HEK293 (cell line): ENCODE measurements at regions not wholly inside any gene's neighbourhood (a gene's known extent, or its start where the extent isn't known, plus 50 kb on each side); places are given as distances from the start of the nearest gene placed in this dataset.

ENCODE experiments used
- CTCF ChIA-PET: fragments of 350-600 bp; formaldehyde crosslinking; extraction: SDS; loops from one replicate; lab custom pipeline; 2021; ENCODE audit warnings: antibody characterized with exemption; lab: Yijun Ruan, JAX
- POLR2A ChIA-PET: fragments of 300-600 bp; formaldehyde crosslinking; extraction: SDS; loops from one replicate; lab custom pipeline; 2020; ENCODE audit warnings: antibody characterized with exemption, inconsistent platforms; lab: Yijun Ruan, JAX
- H3K27ac ChIP-seq: fragments of 200-500 bp; sonication (Bioruptor generic); 2 replicates; pipeline ENCODE4 v1.5.1; 2014; ENCODE audit warnings: low read depth, low read length, control low read depth, inconsistent platforms; ENCODE audit errors: extremely low read depth
- H3K36me3 ChIP-seq, 2 experiments: fragments of 200-500 bp in 1 of 2; sonication (Bioruptor generic) in 1 of 2; 1 replicate in 1 of 2; 2 replicates in 1 of 2; pipeline ENCODE4 v1.5.1; 2014 to 2017; ENCODE audit warnings: inconsistent platforms in 2 of 2, low read length in 2 of 2; ENCODE audit not compliant: control insufficient read depth in 2 of 2, insufficient read depth in 1 of 2
- H3K4me1 ChIP-seq: fragments of 200-500 bp; sonication (Bioruptor generic); 2 replicates; pipeline ENCODE4 v1.5.1; 2014; ENCODE audit warnings: mild to moderate bottlenecking, low read length, inconsistent platforms; ENCODE audit not compliant: control insufficient read depth, insufficient read depth
- H3K4me3 ChIP-seq: 2 replicates; pipeline ENCODE4 v1.5.1; 2011; ENCODE audit warnings: low read depth, mild to moderate bottlenecking, control low read depth, low read length, moderate library complexity
- H3K9me3 ChIP-seq: fragments of 200-500 bp; sonication (Bioruptor generic); 2 replicates; pipeline ENCODE4 v1.5.1; 2014; ENCODE audit warnings: low read depth, low read length, inconsistent platforms; ENCODE audit not compliant: control insufficient read depth, insufficient read depth
- GFI1B ChIP-seq: fragments of 450-650 bp; formaldehyde crosslinking; IDR thresholded peaks from 2 replicates; pipeline ENCODE4 v1.5.1; 2016; ENCODE audit warnings: missing biosample characterization, missing genetic modification characterization
- KLF7 ChIP-seq: fragments of 450-650 bp; formaldehyde crosslinking; IDR thresholded peaks from 2 replicates; pipeline ENCODE4 v1.5.1; 2016; ENCODE audit warnings: missing biosample characterization, missing genetic modification characterization, borderline replicate concordance
- SETDB1 ChIP-seq: IDR thresholded peaks from one replicate; pipeline ENCODE4 v1.6.1; 2017; ENCODE audit warnings: mild to moderate bottlenecking, low read length, moderate library complexity, mixed read lengths; ENCODE audit not compliant: insufficient read length
- SP7 ChIP-seq: fragments of 450-650 bp; formaldehyde crosslinking; IDR thresholded peaks from 2 replicates; pipeline ENCODE4 v1.5.1; 2016; ENCODE audit warnings: missing biosample characterization, missing genetic modification characterization
- YY2 ChIP-seq: fragments of 450-650 bp; formaldehyde crosslinking; IDR thresholded peaks from 2 replicates; pipeline ENCODE4 v1.5.1; 2016; ENCODE audit warnings: missing biosample characterization, missing genetic modification characterization
- ZBTB8A ChIP-seq: fragments of 450-650 bp; formaldehyde crosslinking; IDR thresholded peaks from 2 replicates; pipeline ENCODE4 v1.5.1; 2016; ENCODE audit warnings: missing biosample characterization, missing genetic modification characterization
- ZNF121 ChIP-seq: fragments of 450-650 bp; formaldehyde crosslinking; IDR thresholded peaks from 2 replicates; pipeline ENCODE4 v1.5.1; 2016; ENCODE audit warnings: missing biosample characterization, missing genetic modification characterization
- ZNF138 ChIP-seq: fragments of 450-650 bp; formaldehyde crosslinking; IDR thresholded peaks from 2 replicates; pipeline ENCODE4 v1.5.1; 2016; ENCODE audit warnings: missing biosample characterization, missing genetic modification characterization, borderline replicate concordance
- ZNF248 ChIP-seq: fragments of 450-650 bp; formaldehyde crosslinking; IDR thresholded peaks from 2 replicates; pipeline ENCODE4 v1.5.1; 2017; ENCODE audit warnings: missing biosample characterization, missing genetic modification characterization
- ZNF266 ChIP-seq: fragments of 450-650 bp; formaldehyde crosslinking; IDR thresholded peaks from 2 replicates; pipeline ENCODE4 v1.5.1; 2016; ENCODE audit warnings: missing biosample characterization, missing genetic modification characterization, low read depth
- ZNF350 ChIP-seq: fragments of 450-650 bp; formaldehyde crosslinking; IDR thresholded peaks from 2 replicates; pipeline ENCODE4 v1.5.0; 2017; ENCODE audit warnings: missing biosample characterization, mild to moderate bottlenecking, missing genetic modification characterization
- ZNF394 ChIP-seq: fragments of 450-650 bp; formaldehyde crosslinking; IDR thresholded peaks from 2 replicates; pipeline ENCODE4 v1.5.1; 2016; ENCODE audit warnings: missing biosample characterization, missing genetic modification characterization, mild to moderate bottlenecking, moderate library complexity, borderline replicate concordance
- ZNF426 ChIP-seq: fragments of 450-650 bp; formaldehyde crosslinking; IDR thresholded peaks from 2 replicates; pipeline ENCODE4 v1.5.1; 2017; ENCODE audit warnings: missing biosample characterization, missing genetic modification characterization, mild to moderate bottlenecking, inconsistent platforms, moderate library complexity
- ZNF501 ChIP-seq: fragments of 450-650 bp; formaldehyde crosslinking; IDR thresholded peaks from 2 replicates; pipeline ENCODE4 v1.5.1; 2016; ENCODE audit warnings: missing biosample characterization, missing genetic modification characterization
- ZNF555 ChIP-seq: fragments of 450-650 bp; formaldehyde crosslinking; conservative IDR thresholded peaks from 2 replicates; pipeline ENCODE4 v1.5.1; 2017; ENCODE audit warnings: missing biosample characterization, mild to moderate bottlenecking, missing genetic modification characterization, inconsistent platforms
- ZNF600 ChIP-seq: fragments of 450-650 bp; formaldehyde crosslinking; IDR thresholded peaks from 2 replicates; pipeline ENCODE4 v1.5.1; 2016; ENCODE audit warnings: missing biosample characterization, missing genetic modification characterization
- ZNF623 ChIP-seq: fragments of 450-650 bp; formaldehyde crosslinking; IDR thresholded peaks from 2 replicates; pipeline ENCODE4 v1.5.1; 2016; ENCODE audit warnings: missing biosample characterization, missing genetic modification characterization
- ZNF645 ChIP-seq: fragments of 450-650 bp; formaldehyde crosslinking; IDR thresholded peaks from 2 replicates; pipeline ENCODE4; 2016; ENCODE audit warnings: missing biosample characterization, missing genetic modification characterization
- ZNF654 ChIP-seq: fragments of 450-650 bp; formaldehyde crosslinking; IDR thresholded peaks from 2 replicates; pipeline ENCODE4 v1.5.1; 2016; ENCODE audit warnings: low read depth, missing biosample characterization, missing genetic modification characterization
- ZNF692 ChIP-seq: fragments of 450-650 bp; formaldehyde crosslinking; IDR thresholded peaks from 2 replicates; pipeline ENCODE4 v1.5.1; 2016; ENCODE audit warnings: missing biosample characterization, missing genetic modification characterization
- ZNF701 ChIP-seq: fragments of 450-650 bp; formaldehyde crosslinking; IDR thresholded peaks from 2 replicates; pipeline ENCODE4 v1.5.1; 2016; ENCODE audit warnings: missing biosample characterization, missing genetic modification characterization
- ZNF830 ChIP-seq: fragments of 450-650 bp; IDR thresholded peaks from 2 replicates; pipeline ENCODE4 v1.5.0; 2018; ENCODE audit warnings: missing biosample characterization, missing genetic modification characterization, low read depth, mild to moderate bottlenecking, moderate library complexity
- TF ChIP-seq, protein P1 (sequence below): fragments of 450-650 bp; formaldehyde crosslinking; conservative IDR thresholded peaks from 2 replicates; pipeline ENCODE4 v1.5.1; 2016; ENCODE audit warnings: low read depth, missing biosample characterization, missing genetic modification characterization
- TF ChIP-seq, protein P2 (sequence below): fragments of 450-650 bp; formaldehyde crosslinking; conservative IDR thresholded peaks from 2 replicates; pipeline ENCODE4 v1.5.1; 2016; ENCODE audit warnings: low read depth, missing biosample characterization, missing genetic modification characterization
- TF ChIP-seq, protein P3 (sequence below): fragments of 450-650 bp; formaldehyde crosslinking; IDR thresholded peaks from 2 replicates; pipeline ENCODE4 v1.5.1; 2016; ENCODE audit warnings: missing biosample characterization, missing genetic modification characterization

DNA sequence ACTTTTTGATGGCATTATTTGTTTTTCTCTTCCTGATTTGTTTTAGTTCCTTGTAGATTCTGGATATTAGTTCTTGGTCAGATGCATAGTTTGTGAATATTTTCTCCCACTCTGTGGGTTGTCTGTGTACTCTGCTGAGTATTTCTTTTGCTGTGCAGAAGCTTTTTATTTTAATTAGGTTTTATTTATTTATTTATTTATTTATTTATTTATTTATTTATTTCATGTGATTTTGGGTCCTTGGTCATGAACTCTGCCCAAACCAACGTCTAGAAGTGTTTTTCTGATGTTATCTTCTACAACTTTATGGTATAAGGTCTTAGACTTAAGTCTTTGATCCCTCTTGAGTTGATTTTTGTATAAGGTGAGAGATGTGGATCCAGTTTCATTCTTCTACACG lies 292.2 kb downstream of the CDH7 start (continued):
- TF ChIP-seq, protein P1, sequence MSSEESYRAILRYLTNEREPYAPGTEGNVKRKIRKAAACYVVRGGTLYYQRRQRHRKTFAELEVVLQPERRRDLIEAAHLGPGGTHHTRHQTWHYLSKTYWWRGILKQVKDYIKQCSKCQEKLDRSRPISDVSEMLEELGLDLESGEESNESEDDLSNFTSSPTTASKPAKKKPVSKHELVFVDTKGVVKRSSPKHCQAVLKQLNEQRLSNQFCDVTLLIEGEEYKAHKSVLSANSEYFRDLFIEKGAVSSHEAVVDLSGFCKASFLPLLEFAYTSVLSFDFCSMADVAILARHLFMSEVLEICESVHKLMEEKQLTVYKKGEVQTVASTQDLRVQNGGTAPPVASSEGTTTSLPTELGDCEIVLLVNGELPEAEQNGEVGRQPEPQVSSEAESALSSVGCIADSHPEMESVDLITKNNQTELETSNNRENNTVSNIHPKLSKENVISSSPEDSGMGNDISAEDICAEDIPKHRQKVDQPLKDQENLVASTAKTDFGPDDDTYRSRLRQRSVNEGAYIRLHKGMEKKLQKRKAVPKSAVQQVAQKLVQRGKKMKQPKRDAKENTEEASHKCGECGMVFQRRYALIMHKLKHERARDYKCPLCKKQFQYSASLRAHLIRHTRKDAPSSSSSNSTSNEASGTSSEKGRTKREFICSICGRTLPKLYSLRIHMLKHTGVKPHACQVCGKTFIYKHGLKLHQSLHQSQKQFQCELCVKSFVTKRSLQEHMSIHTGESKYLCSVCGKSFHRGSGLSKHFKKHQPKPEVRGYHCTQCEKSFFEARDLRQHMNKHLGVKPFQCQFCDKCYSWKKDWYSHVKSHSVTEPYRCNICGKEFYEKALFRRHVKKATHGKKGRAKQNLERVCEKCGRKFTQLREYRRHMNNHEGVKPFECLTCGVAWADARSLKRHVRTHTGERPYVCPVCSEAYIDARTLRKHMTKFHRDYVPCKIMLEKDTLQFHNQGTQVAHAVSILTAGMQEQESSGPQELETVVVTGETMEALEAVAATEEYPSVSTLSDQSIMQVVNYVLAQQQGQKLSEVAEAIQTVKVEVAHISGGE (tag by site-specific recombination): peak; percentile 51
- TF ChIP-seq ZNF394 (tag by site-specific recombination) (peak; percentile 62; the same call in 1 of the 2 replicates), ZNF555 (tag by site-specific recombination) (peak; percentile 68), YY2 (tag by site-specific recombination) (no peak), ZNF623 (tag by site-specific recombination) (peak; percentile 34; the same call in 1 of the 2 replicates), ZNF426 (peak; percentile 57), GFI1B (no peak), ZNF248 (tag by site-specific recombination) (no peak), ZNF138 (tag by site-specific recombination) (no peak), ZNF830 (no peak), ZNF654 (peak; percentile 13; the same call in 1 of the 2 replicates), ZNF600 (tag by site-specific recombination) (no peak), ZNF266 (tag by site-specific recombination) (no peak)
- TF ChIP-seq, protein P2, sequence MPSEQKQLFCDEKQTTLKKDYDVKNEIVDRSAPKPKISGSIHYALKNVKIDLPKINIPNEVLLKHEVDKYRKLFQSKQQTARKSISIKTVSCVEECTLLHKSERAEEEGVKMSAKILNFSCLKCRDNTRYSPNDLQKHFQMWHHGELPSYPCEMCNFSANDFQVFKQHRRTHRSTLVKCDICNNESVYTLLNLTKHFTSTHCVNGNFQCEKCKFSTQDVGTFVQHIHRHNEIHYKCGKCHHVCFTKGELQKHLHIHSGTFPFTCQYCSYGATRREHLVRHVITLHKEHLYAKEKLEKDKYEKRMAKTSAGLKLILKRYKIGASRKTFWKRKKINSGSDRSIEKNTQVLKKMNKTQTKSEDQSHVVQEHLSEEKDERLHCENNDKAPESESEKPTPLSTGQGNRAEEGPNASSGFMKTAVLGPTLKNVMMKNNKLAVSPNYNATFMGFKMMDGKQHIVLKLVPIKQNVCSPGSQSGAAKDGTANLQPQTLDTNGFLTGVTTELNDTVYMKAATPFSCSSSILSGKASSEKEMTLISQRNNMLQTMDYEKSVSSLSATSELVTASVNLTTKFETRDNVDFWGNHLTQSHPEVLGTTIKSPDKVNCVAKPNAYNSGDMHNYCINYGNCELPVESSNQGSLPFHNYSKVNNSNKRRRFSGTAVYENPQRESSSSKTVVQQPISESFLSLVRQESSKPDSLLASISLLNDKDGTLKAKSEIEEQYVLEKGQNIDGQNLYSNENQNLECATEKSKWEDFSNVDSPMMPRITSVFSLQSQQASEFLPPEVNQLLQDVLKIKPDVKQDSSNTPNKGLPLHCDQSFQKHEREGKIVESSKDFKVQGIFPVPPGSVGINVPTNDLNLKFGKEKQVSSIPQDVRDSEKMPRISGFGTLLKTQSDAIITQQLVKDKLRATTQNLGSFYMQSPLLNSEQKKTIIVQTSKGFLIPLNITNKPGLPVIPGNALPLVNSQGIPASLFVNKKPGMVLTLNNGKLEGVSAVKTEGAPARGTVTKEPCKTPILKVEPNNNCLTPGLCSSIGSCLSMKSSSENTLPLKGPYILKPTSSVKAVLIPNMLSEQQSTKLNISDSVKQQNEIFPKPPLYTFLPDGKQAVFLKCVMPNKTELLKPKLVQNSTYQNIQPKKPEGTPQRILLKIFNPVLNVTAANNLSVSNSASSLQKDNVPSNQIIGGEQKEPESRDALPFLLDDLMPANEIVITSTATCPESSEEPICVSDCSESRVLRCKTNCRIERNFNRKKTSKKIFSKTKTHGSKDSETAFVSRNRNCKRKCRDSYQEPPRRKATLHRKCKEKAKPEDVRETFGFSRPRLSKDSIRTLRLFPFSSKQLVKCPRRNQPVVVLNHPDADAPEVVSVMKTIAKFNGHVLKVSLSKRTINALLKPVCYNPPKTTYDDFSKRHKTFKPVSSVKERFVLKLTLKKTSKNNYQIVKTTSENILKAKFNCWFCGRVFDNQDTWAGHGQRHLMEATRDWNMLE (tag by site-specific recombination): peak; percentile 61; the same call in 1 of the 2 replicates

GRCh38 chr18:66013969-66014368 lies 263.2 kb downstream of the CDH7 start:
- CTCF ChIA-PET: no interaction called here
- H3K36me3 ChIP-seq: no peaks in the 10 kb centered on the region
- no peaks in the 10 kb centered on the region for H3K4me1 ChIP-seq
- no peak overlapping the region for H3K27ac ChIP-seq
- no peaks in the 10 kb centered on the region for H3K9me3 ChIP-seq
- TF ChIP-seq KLF7 (tag by site-specific recombination): no peak
- TF ChIP-seq ZNF121 (tag by site-specific recombination): no peak
- TF ChIP-seq ZNF350 (tag by site-specific recombination): no peak
- no peak for TF ChIP-seq ZNF692
- TF ChIP-seq SETDB1: no peak
- no peak for TF ChIP-seq ZNF645 (tag by site-specific recombination)
- TF ChIP-seq ZNF501 (tag by site-specific recombination): no peak
- TF ChIP-seq ZBTB8A (tag by site-specific recombination): no peak
- TF ChIP-seq SP7 (tag by site-specific recombination): no peak
- no peak for TF ChIP-seq ZNF701
- no peak for TF ChIP-seq ZNF555 (tag by site-specific recombination)
- TF ChIP-seq, protein P3, sequence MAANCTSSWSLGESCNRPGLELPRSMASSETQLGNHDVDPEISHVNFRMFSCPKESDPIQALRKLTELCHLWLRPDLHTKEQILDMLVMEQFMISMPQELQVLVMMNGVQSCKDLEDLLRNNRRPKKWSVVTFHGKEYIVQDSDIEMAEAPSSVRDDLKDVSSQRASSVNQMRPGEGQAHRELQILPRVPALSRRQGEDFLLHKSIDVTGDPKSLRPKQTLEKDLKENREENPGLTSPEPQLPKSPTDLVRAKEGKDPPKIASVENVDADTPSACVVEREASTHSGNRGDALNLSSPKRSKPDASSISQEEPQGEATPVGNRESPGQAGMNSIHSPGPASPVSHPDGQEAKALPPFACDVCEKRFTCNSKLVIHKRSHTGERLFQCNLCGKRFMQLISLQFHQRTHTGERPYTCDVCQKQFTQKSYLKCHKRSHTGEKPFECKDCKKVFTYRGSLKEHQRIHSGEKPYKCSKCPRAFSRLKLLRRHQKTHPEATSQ (tag by site-specific recombination): no peak
- no peak overlapping the region for H3K4me3 ChIP-seq
- POLR2A ChIA-PET: no interaction called here
